Natural killer cell (primary cell): ENCODE measurements at regions not wholly inside any gene's neighbourhood (a gene's known extent, or its start where the extent isn't known, plus 50 kb on each side); places are given as distances from the start of the nearest gene placed in this dataset.

Experiments
- ATAC-seq, 3 donors: fragments of 150-1000 bp in 2 of 3; fragments of 200-7000 bp in 1 of 3; cut with Tn5 transposase; 1 replicate in 1 of 3; 2 replicates in 2 of 3; pipeline ENCODE4 v1.10.0; 2021; ENCODE audit warnings: mild to moderate bottlenecking in 2 of 3, moderate library complexity in 2 of 3
- DNase-seq, 2 donors: peaks; one replicate each; pipeline versions ENCODE4 v3.0.0 to v3.0.0-alpha.2; 2013 to 2021; ENCODE audit warnings: mixed read lengths in 1 of 2
- H3K27ac ChIP-seq: one replicate; pipeline ENCODE4 v1.5.1; 2013; ENCODE audit warnings: mild to moderate bottlenecking, low read length
- H3K27me3 ChIP-seq: one replicate; pipeline ENCODE4 v1.6.1; 2013; ENCODE audit warnings: low read length; ENCODE audit not compliant: control insufficient read depth, insufficient read depth
- H3K36me3 ChIP-seq: one replicate; pipeline ENCODE4 v1.6.1; 2013; ENCODE audit warnings: low read length; ENCODE audit not compliant: control insufficient read depth, insufficient read depth
- H3K4me1 ChIP-seq: one replicate; pipeline ENCODE4 v1.6.1; 2013; ENCODE audit warnings: low read length; ENCODE audit not compliant: control insufficient read depth, insufficient read depth
- H3K4me3 ChIP-seq: one replicate; pipeline ENCODE4 v1.5.1; 2013; ENCODE audit warnings: low read length
- H3K9me3 ChIP-seq: one replicate; pipeline ENCODE4 v1.6.1; 2013; ENCODE audit warnings: low read length; ENCODE audit not compliant: control insufficient read depth, insufficient read depth
- H3K27ac Mint-ChIP-seq, 2 donors: one replicate each; pipeline ENCODE4 v1.8.0; 2022; ENCODE audit warnings: mild to moderate bottlenecking in 2 of 2, mixed read lengths in 2 of 2, moderate library complexity in 1 of 2
- H3K27me3 Mint-ChIP-seq, 2 donors: one replicate each; pipeline ENCODE4 v1.8.0; 2022; ENCODE audit warnings: low read depth in 2 of 2, mixed read lengths in 2 of 2
- H3K36me3 Mint-ChIP-seq: one replicate; pipeline ENCODE4 v1.8.0; 2022; ENCODE audit warnings: mixed read lengths
- H3K4me1 Mint-ChIP-seq, 2 donors: one replicate each; pipeline ENCODE4 v1.8.0; 2022; ENCODE audit warnings: mixed read lengths in 2 of 2
- H3K4me3 Mint-ChIP-seq: one replicate; pipeline ENCODE4 v1.8.0; 2022; ENCODE audit warnings: mild to moderate bottlenecking, moderate library complexity, mixed read lengths
- H3K9me3 Mint-ChIP-seq, 2 donors: one replicate each; pipeline ENCODE4 v1.8.0; 2022; ENCODE audit warnings: mixed read lengths in 2 of 2
- CTCF ChIP-seq: fragments of 200-600 bp; IDR thresholded peaks from one replicate; pipeline ENCODE4 v1.8.0; 2022; ENCODE audit warnings: antibody characterized with exemption
- WGBS: methylation state at CpG from one replicate; pipeline ENCODE4 v1.1.7; 2013; ENCODE audit warnings: missing lambda C conversion rate; ENCODE audit not compliant: insufficient coverage; 5-methylcytosine and 5-hydroxymethylcytosine counted together
- intact Hi-C: fragments of 100-400 bp; cut with micrococcal nuclease; formaldehyde crosslinking; loops from one replicate; pipeline ENCODE4 v1.14.2; 2022

GRCh38 chr2:123737371-123737770, 287.7 kb upstream of the CNTNAP5 start:
- no peak for DNase-seq
- Histone ChIP-seq H3K27me3 (no peaks in the 10 kb centered on the region), H3K4me1 (no peaks in the 10 kb centered on the region), H3K9me3 (no peaks in the 10 kb centered on the region), H3K36me3 (no peaks in the 10 kb centered on the region), H3K27ac (no peak overlapping the region), H3K4me3 (no peak overlapping the region)
- peaks cover 4 to 11% of the 10 kb centered on the region in 2 donors for H3K9me3 Mint-ChIP-seq
- no peak for TF ChIP-seq CTCF
- H3K4me1 Mint-ChIP-seq, result no peaks in the 10 kb centered on the region
- intact Hi-C loops, result no loop called here
- no peaks in the 10 kb centered on the region for H3K27me3 Mint-ChIP-seq
- H3K27ac Mint-ChIP-seq, result no peak overlapping the region
- H3K4me3 Mint-ChIP-seq, result no peak overlapping the region
- no peak for ATAC-seq
- no peaks in the 10 kb centered on the region for H3K36me3 Mint-ChIP-seq

- no peak for ATAC-seq
- no peak overlapping the region for H3K27ac ChIP-seq
- no peak for TF ChIP-seq CTCF
- H3K4me1 ChIP-seq, result no peaks in the 10 kb centered on the region
- Mint-ChIP-seq H3K9me3 (peaks cover 4 to 13% of the 10 kb centered on the region in 2 donors), H3K27ac (no peak overlapping the region), H3K27me3 (no peaks in the 10 kb centered on the region), H3K4me3 (no peak overlapping the region), H3K4me1 (no peaks in the 10 kb centered on the region), H3K36me3 (no peaks in the 10 kb centered on the region)
- intact Hi-C loops, result no loop called here
- no peaks in the 10 kb centered on the region for H3K36me3 ChIP-seq
- H3K27me3 ChIP-seq, result no peaks in the 10 kb centered on the region
- no peak for DNase-seq
- H3K9me3 ChIP-seq, result no peaks in the 10 kb centered on the region
- H3K4me3 ChIP-seq, result no peak overlapping the region
- no CpG with 5 or more reads among the region's 1 CpG for WGBS
These were observed 286.4 kb upstream of the CNTNAP5 start for GRCh38 chr2:123738643-123739042.

- intact Hi-C loops, result no loop called here
- no peaks in the 10 kb centered on the region for H3K4me1 Mint-ChIP-seq
- 71% methylated on average over 1 of the region's 1 CpG for WGBS
These were observed 279.1 kb upstream of the CNTNAP5 start for GRCh38 chr2:123746006-123746405.

More at GRCh38 chr2:123746006-123746405, 279.1 kb upstream of the CNTNAP5 start:
- Histone ChIP-seq H3K27ac (no peak overlapping the region), H3K27me3 (no peaks in the 10 kb centered on the region), H3K4me1 (no peaks in the 10 kb centered on the region), H3K36me3 (no peaks in the 10 kb centered on the region), H3K9me3 (no peaks in the 10 kb centered on the region), H3K4me3 (no peak overlapping the region)
- no peak for DNase-seq
- peaks cover 4 to 9% of the 10 kb centered on the region in 2 donors for H3K9me3 Mint-ChIP-seq
- H3K4me3 Mint-ChIP-seq, result no peak overlapping the region
- no peaks in the 10 kb centered on the region for H3K27me3 Mint-ChIP-seq
- H3K27ac Mint-ChIP-seq, result no peak overlapping the region
- TF ChIP-seq CTCF, result no peak
- no peak for ATAC-seq
- no peaks in the 10 kb centered on the region for H3K36me3 Mint-ChIP-seq
